ENCODE measurements at regions not wholly inside any gene's neighbourhood (a gene's known extent, or its start where the extent isn't known, plus 50 kb on each side); places are given as distances from the start of the nearest gene placed in this dataset.
"Not testable (repeated sequence)": the region's sequence is repeated elsewhere in the genome, so short reads cannot be mapped to it uniquely, and the experiment has no call there.

DNA sequence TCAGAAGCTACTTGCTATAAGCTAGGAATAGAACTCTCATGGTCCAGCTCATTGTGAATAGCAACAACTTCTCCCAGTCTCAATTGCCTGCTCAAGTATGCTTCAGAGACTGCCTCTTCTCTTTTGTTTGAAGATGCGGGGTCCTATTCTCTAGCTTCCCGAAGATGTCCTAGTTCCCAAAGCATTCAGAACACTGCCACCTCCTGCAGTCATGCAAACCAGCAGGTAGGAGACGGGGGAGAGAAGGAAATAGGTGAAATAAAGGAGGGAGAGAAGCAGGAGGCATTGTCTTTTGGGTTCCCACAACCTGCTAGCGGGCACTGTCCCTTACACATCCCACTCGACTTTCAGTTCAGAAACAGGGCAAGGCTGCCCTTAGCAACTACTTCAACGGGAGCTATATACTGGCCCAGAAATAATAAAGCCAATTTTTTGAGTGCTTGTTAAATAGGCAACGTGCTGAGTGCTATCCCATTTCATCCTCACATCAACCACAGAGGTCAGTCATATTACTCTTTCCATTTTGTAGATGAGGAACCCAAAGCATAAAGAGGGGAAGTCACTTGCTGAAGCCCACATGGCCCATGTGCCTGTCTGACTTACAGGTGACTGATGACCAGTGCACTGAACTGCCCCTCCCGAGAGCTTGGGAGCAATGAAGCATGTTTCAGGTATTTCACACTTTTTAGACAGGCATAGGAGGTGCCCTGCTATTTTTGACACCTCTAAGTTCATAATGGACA is 61.9 kb upstream of the ATXN1 start:
- DNase-seq: no peak

DNA sequence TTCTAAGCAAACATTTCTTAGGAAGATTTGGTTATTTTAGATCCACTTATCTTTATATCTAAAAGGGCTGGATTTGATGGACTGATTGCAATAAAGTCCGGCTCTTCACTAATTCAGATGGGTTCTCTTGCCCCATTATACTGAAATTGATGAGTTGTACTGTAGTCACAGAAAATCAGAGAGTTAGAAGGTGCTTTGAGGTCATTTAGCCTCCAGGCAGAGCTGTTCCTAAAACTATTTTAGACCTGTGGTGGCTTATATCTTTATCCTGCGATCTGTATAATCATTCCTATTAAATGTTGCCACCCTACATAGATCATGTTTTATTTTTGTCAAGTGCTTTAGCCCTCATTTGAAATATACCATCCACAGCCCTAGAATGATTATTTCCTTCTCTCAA is 61.3 kb upstream of the ATXN1 start:
- no peak for DNase-seq

DNA sequence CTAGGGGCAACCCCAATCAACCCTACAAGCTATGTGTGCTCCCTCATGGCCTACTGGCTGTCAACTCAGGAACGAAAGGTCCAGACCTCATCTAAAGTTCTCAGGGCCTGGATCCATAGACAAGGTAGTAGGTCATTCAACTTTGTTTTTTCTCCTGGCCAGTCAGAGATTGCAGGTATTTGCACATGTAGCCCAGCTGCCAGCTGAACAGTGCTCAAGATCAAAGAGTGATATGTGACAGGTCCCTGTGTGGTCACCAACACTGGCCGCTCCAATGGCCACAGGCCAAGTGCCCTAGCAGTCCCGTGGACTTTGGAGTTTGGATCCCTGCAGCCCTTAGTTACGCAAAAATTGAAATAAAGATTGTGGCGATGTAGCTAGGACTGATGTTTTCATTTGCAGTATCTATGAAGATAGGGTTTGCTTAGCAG is 60.6 kb upstream of the ATXN1 start:
- no peak for DNase-seq

DNA sequence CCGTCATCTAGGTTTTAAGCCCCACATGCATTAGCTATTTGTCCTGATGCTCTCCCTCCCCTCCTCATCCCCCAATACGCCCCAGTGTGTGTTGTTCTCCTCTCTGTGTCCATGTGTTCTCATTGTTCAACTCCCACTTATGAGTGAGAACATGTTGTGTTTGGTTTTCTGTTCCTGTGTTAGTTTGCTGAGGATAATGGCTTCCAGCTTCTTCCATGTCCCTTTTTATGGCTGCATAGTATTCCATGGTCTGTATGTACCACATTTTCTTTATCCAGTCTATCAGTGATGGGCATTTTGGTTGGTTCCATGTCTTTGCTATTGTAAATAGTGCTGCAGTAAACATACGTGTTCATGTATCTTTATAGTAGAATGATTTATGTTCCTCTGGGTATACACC is 59.0 kb upstream of the ATXN1 start:
- not testable (repeated sequence) for DNase-seq

DNA sequence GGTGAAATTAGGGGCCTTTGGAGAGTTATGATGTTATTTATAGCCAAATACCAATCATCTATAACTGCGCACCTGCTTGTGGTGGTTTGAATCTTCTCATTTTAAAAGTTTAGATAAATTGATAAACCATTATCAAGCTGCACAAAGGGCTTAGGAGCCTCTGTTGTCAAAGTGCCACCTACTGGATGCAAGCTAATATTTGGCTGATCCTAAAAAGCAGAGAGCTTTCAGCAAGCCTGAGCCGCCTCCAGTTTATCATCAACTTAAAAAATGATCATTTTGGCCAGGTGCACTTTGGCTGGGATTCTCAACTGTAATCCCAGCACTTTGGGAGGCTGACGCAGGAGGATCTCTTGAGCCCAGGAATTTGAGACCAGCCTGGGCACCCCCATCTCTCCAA is 58.5 kb upstream of the ATXN1 start:
- no peak for DNase-seq

DNA sequence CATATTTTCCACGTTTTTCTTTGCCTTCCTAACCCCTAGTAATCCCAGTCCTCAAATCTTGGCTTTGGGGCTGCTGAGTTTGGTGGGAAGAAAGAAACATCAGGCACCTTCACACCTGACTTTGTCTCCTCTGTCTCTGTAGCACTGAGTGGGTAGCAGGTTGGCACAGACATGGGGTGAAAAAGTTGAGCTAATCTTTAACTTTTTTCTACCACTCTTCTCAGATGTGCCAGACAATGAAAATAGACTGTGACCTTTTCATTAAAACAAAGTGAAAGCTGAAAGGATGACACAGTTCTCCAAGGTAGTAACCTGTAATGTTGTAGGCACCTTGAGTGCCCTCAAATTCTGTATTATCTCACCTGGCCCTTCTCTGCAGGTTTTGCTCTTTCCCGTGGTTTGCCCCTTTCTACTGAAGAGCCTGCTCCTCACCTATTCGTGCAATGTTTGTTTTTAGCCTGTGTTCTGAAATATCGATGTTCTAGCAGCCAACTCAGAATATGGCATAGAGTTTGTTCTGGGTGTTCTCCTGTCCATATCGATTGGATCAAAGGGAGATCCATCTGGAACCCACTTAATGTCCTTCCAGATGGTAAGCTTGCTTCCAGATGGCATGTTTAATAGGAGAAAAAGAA is 57.8 kb upstream of the ATXN1 start:
- no peak for DNase-seq

DNA sequence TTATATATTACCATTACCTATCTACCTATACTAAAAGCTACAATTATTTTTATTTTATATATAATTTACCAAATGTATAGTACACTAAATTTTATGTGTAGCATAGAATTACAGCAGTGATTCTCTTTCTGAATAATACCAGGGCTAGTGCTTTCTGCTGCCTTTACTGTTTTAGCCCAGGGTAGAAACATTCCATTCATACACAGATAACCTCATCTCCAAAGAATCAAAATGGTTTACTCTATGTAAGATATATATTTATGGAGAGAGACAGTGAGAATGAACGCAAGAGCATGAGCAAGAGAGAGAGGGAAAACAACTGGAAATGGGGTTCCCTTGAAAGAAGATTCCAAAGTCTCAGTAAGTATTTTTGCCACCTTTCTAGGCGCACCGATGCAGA is 56.3 kb upstream of the ATXN1 start:
- DNase-seq: no peak

DNA sequence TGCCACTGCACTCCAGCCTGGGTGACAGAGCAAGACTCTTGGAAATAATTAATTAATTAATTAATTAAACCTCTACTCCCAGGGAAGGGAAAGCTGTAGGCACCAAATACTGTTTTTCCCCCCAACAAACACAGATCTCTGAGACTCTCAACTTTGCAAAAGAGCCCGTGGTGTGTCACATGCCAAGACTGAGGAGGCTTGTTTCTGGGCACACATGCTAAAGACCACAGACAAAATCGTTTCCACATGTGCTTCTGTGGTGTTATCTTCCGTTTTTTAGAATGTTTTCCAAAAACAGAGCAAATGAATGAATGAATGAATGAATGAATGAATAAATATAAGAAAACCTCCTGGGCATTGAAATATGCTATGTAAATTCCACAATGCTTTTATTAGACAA is 55.6 kb upstream of the ATXN1 start:
- no peak for DNase-seq

DNA sequence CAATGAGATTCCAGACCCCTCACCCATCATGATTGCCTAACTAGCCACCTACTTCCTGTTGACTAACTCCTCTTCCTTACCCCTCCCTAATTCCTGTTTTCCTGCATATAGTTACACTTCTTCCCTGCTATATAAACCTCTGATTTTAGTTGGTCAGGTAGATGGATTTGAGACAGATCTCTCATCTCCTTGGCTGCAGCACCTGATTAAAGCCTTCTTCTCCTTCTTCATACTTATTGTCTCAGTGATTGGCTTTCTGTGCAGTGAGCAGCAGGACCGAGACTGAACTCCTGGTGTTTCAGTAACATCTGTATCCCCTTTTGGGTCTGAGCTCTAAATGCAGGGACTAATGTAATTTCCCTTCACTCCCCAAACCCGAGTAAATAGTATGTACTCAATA is 51.7 kb upstream of the ATXN1 start:
- no peak for DNase-seq

DNA sequence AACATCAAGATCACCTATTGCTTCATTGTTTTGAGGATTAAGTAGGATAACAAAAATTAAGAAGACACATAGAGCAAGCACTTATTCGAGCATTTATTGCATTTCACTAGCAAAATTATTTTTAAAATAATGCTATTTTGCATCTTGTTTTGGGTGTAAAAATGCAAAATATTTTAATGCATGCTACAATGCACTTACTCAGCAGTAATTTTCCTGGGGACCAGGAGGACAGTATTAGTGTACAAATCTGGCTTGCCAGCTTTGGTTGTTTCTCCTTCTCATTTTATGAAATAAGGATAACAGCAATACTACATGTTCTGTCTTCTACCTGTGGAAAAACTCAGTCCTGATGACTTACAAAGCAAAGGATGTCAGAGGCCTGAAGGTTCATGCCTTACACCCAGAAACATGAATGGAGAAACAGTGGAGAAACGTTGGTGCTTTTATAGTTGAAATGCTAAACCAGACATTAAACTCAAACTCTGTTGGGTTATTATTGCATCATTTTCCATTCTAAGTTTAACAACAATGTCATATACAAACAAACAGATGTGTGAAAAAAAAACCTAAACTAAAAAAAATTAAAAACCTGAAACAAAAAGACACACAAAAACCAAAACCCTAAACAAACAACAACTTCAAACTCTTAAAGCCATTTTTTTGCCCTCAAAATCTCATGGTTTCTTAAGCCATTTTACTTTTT is 50.2 kb upstream of the ATXN1 start:
- no peak for DNase-seq

All from NCI-H226 (cell line).